ENCODE measurements at regions not wholly inside any gene's neighbourhood (a gene's known extent, or its start where the extent isn't known, plus 50 kb on each side); places are given as distances from the start of the nearest gene placed in this dataset.
"Not testable (repeated sequence)": the region's sequence is repeated elsewhere in the genome, so short reads cannot be mapped to it uniquely, and the experiment has no call there.

DNA sequence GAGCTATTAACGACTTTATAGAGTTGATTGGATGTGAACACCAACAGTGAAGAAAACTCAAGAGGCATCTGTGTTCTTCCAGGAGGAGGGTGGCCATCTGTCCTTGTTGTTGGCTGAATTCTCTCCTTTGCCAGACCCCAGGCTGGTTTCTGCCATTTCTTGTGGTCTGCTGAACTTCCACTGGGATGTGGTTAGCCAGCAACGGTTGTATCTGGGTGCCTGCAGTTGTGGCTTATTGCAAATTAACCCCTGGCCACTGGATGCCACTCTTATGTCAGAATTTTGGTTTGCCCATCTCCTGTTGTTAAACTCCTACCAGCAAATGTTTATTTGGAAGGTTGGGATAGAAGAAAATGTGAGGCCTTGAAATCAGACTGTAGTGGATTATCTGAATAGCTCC, 163.6 kb upstream of the TBC1D5 start:
- no peak for DNase-seq (ENCODE audit: low spot score)

- DNase-seq (ENCODE audit: low spot score), result no peak
Measured at GRCh38 chr3:17901893-17902292, 159.5 kb upstream of the TBC1D5 start.

DNA sequence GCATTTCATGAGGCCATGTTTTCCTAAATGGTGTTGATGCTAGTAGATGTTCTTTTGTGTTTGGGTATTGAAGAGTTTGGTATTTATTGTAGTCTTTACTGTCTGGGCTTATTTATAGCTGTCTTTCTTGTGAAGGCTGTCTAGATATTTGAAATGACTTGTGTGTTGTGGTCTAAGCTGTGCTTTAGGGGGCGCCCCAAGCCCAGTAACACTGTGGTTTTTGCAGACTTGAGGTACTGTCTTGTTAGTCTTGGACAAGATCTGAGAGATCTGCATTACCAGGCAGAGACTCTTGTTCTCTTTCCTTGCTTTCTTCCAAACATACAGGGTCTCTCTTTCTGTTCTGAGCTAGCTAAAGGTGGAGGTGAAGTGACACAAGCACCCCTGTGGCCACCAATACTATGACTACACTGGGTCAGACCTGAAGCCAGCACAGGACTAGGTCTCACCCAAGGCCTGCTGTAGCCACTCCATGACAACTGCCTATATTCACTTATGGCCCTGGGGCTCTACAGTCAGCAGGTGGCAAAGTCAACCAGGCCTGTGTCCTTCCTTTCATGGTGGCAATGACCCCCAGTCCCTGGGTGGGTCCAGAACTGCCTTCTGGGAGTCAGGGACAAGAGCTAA, 152.1 kb upstream of the TBC1D5 start:
- DNase-seq (ENCODE audit: low spot score), result no peak

DNA sequence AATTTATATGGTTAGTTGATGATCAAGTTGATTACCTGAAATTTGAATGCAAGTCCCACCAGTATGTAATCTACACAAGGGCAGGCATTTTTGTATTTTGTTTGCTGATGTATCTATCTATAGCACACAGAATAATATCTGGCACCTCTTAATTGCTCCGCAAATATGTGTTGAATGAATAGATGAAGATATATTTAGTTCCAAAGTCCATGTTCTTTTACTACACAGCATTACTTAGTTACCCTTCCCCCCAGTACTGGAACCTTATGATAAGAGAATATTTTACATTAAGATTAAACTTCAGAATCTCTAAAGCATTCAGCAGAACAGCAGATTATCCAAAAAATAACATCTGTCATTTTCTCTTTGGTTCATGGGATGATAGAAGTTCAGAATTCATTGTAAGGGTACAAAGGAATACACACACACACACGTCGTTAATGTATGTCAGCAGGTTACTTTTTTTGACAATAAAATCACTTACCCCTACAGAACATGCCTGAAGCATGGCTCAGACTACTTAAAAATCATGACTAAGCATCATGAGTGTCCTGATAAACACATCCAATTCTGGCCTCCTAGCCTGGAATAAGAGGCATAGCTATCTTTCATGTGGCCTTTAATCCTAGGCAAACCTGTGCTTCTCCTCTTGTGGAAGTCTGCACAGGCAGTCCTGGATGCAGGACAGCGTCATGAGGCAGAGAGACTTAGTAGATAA, 148.9 kb upstream of the TBC1D5 start:
- no peak for DNase-seq (ENCODE audit: low spot score)

DNA sequence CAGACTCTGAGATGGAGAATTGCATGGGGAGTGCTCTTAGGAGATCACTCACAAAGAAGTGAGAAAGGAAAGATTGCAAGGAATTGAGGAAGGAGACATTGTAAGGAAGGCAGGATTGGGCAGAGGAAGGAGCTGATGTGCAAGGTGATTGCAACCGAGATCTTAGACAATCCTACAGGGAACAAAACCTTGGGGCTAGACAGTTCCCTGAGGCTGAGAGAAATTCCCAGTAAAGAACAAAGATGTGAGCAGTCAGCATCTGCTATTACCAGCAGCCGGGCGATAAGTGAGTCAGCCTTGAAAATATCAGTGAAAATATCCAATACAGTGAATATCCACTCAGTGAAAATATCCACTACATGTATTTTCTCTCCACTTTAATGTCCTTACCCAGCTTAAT, 143.6 kb upstream of the TBC1D5 start:
- DNase-seq (ENCODE audit: low spot score), result no peak

GRCh38 chr3:17882981-17883380, 140.6 kb upstream of the TBC1D5 start:
- no peak for DNase-seq (ENCODE audit: low spot score)

GRCh38 chr3:17877299-17877698, 134.9 kb upstream of the TBC1D5 start:
- DNase-seq (ENCODE audit: low spot score), result no peak

DNA sequence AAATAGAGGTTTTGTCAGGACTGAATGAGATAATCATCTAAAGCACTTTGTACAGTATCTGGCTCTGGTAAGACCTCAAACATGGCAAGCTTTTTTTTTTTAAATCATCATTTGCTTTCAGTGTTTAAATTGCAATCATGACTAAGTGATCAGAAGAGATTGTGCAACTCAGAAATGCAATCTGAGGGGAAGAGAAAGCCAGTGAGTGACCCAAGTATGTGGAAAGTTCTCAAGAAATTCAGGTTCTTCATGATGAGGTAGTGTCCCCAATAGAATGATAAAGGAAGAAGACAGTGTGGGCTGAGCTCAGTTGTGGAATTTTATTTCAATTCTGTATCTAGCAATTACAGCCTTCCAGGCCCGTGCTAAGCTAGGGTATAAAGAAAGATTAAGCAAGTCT, 132.2 kb upstream of the TBC1D5 start:
- DNase-seq (ENCODE audit: low spot score), result no peak

- DNase-seq (ENCODE audit: low spot score), result no peak
Measured at GRCh38 chr3:17872457-17872856, 130.0 kb upstream of the TBC1D5 start.

DNA sequence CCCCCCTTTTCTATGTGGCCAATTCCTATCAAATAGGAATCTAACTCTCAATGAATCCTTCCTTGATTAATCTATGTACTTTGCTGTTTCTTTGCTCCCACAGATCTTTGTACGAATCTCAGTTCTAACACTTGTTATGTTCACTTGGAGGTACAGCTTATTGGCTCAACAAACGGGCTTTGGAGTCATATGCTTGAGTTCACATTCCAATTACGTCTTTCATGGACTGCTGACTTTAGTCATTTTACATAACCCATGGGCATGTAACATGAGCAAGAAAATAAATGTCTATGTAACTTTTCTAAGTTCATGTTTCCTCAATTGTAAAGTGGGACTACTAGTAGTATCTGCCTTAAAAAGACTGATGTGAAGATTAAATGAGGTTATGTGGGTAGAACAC, 123.2 kb upstream of the TBC1D5 start:
- no peak for DNase-seq (ENCODE audit: low spot score)

DNA sequence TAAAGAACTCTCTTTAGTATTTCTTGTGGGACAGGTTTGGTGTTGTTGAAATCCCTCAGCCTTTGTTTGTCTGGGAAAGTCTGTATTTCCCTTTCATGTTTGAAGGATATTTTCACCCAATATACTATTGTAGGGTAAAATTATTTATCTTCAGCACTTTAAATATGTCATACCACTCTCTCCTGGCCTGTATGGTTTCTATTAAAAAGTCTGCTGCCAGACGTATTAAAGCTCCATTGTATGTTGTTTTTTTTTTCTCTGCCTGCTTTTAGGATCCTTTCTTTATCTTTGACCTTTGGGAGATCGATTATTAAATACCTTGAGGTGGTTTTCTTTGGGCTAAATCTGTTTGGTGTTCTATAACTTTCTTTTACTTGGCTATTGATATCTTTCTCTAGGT, 119.0 kb upstream of the TBC1D5 start:
- no peak for DNase-seq (ENCODE audit: low spot score)

- not testable (repeated sequence) for DNase-seq (ENCODE audit: low spot score)
Measured at GRCh38 chr3:17860840-17861471, 118.5 kb upstream of the TBC1D5 start.

DNA sequence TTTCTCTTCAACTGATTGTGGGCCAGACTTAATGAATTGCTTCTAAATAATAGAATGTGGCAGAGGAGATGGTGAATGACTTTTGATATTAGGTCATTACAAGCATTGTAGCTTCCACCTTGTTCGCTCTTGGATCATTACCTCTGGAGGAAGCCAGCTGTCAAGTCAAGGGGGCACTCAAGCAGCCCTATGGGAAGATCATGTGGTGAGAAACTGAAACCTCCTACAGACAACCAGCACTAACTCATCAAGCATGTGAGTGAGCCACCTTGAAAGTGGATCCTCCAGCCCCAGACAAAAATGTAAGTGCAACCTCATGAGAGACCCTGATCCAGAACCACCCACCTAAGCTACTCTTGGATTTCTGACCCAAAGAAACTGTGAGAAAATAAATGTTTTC, 109.8 kb upstream of the TBC1D5 start:
- no peak for DNase-seq (ENCODE audit: low spot score)

DNA sequence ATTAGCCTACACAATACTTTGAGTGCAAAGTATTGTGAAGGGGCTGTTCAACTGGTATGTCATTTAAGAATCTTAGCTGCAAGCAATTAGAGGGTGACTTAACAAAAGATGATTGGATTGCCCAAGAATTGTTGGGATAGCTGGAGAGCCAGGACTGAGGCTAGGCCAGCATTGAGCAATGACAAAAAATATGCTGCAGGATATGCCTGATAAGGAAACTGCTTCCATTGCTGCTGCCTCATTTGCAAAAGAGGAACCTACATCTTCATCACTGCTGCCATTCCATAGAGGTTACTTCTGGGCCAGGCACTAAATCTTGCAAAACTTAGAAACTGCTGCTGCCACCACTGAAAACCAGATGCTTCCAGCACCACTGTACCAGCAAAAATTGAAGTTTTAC, 108.0 kb upstream of the TBC1D5 start:
- DNase-seq (ENCODE audit: low spot score), result no peak

- DNase-seq (ENCODE audit: low spot score), result no peak
Measured at GRCh38 chr3:17848102-17848501, 105.7 kb upstream of the TBC1D5 start.

DNA sequence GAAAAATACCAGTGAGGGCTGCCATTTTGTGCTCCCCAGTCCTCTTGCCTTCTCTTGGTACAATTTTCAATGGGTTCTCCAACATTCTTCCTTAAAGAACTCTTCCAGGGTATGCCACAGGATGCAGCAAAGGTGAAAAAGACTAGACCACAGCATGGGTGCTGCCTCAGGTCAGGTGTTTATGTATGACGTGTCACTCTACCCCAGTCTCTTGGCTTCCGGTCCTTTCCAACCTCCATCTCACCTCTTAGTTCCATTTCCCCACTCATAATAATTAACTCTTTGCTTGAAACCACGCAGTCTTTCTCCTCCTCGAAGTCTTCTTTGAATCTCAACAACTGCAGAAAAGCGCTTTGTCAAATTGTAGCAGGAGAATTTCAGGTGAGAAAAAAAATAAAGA, 104.7 kb upstream of the TBC1D5 start:
- DNase-seq (ENCODE audit: low spot score), result no peak

GRCh38 chr3:17846466-17846865, 104.0 kb upstream of the TBC1D5 start:
- DNase-seq (ENCODE audit: low spot score), result no peak

DNA sequence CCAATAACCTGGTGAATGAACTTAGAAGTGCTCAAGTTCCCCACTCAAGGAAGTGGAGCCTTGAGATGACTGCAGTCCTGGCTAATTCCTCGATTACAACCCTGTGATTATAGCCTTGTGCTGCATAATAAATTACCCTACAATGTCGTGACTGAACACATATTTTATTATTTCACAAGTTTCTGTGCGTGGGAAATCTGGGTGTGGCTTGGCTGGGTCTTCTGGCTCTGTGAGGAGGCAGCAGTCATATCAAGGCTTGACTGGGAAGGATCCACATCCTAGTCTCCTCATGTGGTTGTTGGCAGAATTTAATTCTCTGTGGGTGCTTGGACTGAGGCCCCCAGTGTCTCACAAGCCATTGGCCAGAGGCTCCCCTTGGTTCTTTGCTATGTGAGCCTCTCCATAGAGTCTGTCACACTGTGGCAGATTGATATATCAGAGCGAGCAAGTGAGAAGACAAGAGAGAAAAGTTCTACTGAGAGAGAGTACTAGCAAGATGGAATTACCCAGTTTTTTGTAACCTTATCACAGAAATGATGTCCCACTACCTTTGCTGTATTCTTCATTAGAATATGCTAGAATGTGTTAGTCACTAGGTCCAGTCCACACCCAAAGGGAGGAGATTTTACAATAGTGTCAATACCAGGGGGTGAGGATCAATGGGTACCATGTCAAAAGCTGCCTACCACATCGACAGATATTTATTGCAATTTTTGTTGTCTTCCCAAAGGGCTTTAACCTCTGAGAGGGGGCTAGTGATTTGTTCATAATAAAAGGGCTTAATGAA, 102.8 kb upstream of the TBC1D5 start:
- no peak for DNase-seq (ENCODE audit: low spot score)

- no peak for DNase-seq (ENCODE audit: low spot score)
Measured at GRCh38 chr3:17844236-17844635, 101.8 kb upstream of the TBC1D5 start.

DNA sequence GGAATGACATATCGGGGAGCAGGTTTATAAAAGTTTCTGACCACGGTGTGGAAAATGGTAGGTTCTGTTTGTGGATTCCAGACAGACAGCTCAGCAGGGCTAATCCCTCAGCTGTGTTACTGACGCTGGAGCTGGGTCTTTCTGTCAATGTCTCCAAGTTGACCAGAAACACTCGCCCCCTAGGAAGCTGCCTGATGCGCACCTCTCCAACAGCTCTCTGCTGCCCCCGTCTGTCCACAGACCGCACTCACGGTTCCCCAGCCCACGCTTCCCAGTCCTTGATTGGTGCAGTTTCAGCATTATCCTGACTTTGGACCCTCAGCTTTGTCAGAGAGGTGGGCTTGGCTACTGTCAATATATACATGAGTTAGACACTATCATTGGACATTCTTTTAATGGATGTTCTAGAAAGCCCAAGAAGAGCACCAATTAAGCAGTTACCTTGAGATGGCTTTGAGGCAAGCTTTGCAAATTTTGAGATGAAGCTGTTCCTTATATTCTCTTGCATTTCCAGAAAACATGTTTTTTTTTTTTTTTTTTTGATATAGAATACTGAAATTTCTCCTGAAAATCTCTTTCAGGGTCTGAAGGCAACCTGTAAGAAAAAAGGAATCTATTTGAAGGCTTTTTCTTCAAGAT, 98.9 kb upstream of the TBC1D5 start:
- peak; percentile 29 for DNase-seq (ENCODE audit: low spot score)

GRCh38 chr3:17840651-17841050, 98.2 kb upstream of the TBC1D5 start:
- no peak for DNase-seq (ENCODE audit: low spot score)

- DNase-seq (ENCODE audit: low spot score), result no peak
Measured at GRCh38 chr3:17840126-17840525, 97.7 kb upstream of the TBC1D5 start.

Measured in H4 (cell line).